ENCODE measurements at regions not wholly inside any gene's neighbourhood (a gene's known extent, or its start where the extent isn't known, plus 50 kb on each side); places are given as distances from the start of the nearest gene placed in this dataset.

GRCh38 chr4:96312046-96312685, 472.3 kb downstream of the PDHA2 start:
- H3K4me3 ChIP-seq (ENCODE audit: low read depth, poor library complexity, severe bottlenecking), result no peak overlapping the region
- DNase-seq (ENCODE audit: low spot score in 2 of 2), result no peak
- 33 to 49% methylated on average over 4 of the region's 4 CpGs for WGBS, 2 donors
- intact Hi-C loops (cut with DNase I; ENCODE audit: low total_unique reads), result no loop called here
- TF ChIP-seq POLR2A (IDR thresholded peaks at IDR 0.05) (no peak), CTCF (IDR thresholded peaks at IDR 0.05) (no peak)

GRCh38 chr4:96315815-96316214, 475.9 kb downstream of the PDHA2 start:
- WGBS, 2 donors, result 29 to 31% methylated on average over 2 of the region's 2 CpGs
- H3K4me3 ChIP-seq (ENCODE audit: low read depth, poor library complexity, severe bottlenecking), result no peak overlapping the region
- TF ChIP-seq CTCF (IDR thresholded peaks at IDR 0.05), result no peak
- no peak for TF ChIP-seq POLR2A (IDR thresholded peaks at IDR 0.05)
- intact Hi-C loops (cut with DNase I; ENCODE audit: low total_unique reads), result no loop called here
- no peak for DNase-seq (ENCODE audit: low spot score in 2 of 2)

GRCh38 chr4:96316776-96317175, 476.9 kb downstream of the PDHA2 start:
- intact Hi-C loops (cut with DNase I; ENCODE audit: low total_unique reads), result no loop called here
- DNase-seq (ENCODE audit: low spot score in 2 of 2), result no peak
- H3K4me3 ChIP-seq (ENCODE audit: low read depth, poor library complexity, severe bottlenecking), result no peak overlapping the region
- WGBS, 2 donors, result 58 to 60% methylated on average over 2 of the region's 2 CpGs
- TF ChIP-seq CTCF (IDR thresholded peaks at IDR 0.05), result no peak
- TF ChIP-seq POLR2A (IDR thresholded peaks at IDR 0.05), result no peak

GRCh38 chr4:96317891-96318290, 478.0 kb downstream of the PDHA2 start:
- no peak for TF ChIP-seq CTCF (IDR thresholded peaks at IDR 0.05)
- TF ChIP-seq POLR2A (IDR thresholded peaks at IDR 0.05), result no peak
- intact Hi-C loops (cut with DNase I; ENCODE audit: low total_unique reads), result no loop called here

GRCh38 chr4:96326846-96327245, 487.0 kb downstream of the PDHA2 start:
- TF ChIP-seq CTCF (IDR thresholded peaks at IDR 0.05) (no peak), POLR2A (IDR thresholded peaks at IDR 0.05) (no peak)
- no peak for DNase-seq (ENCODE audit: low spot score in 2 of 2)
- H3K4me3 ChIP-seq (ENCODE audit: low read depth, poor library complexity, severe bottlenecking), result no peak overlapping the region
- 88 to 93% methylated on average over 1 of the region's 1 CpG for WGBS, 2 donors
- intact Hi-C loops (cut with DNase I; ENCODE audit: low total_unique reads), result no loop called here

More at GRCh38 chr4:96317891-96318290, 478.0 kb downstream of the PDHA2 start:
- no peak overlapping the region for H3K4me3 ChIP-seq (ENCODE audit: low read depth, poor library complexity, severe bottlenecking)
- WGBS, 2 donors, result 75 to 76% methylated on average over 6 of the region's 6 CpGs
- no peak for DNase-seq (ENCODE audit: low spot score in 2 of 2)

GRCh38 chr4:96342196-96342595, 502.3 kb downstream of the PDHA2 start:
- WGBS, 2 donors, result 53 to 72% methylated on average over 1 of the region's 1 CpG
- no peak overlapping the region for H3K4me3 ChIP-seq (ENCODE audit: low read depth, poor library complexity, severe bottlenecking)
- intact Hi-C loops (cut with DNase I; ENCODE audit: low total_unique reads), result no loop called here
- TF ChIP-seq POLR2A (IDR thresholded peaks at IDR 0.05) (no peak), CTCF (IDR thresholded peaks at IDR 0.05) (no peak)
- no peak for DNase-seq (ENCODE audit: low spot score in 2 of 2)
